GM20431 (cell line): ENCODE measurements at regions not wholly inside any gene's neighbourhood (a gene's known extent, or its start where the extent isn't known, plus 50 kb on each side); places are given as distances from the start of the nearest gene placed in this dataset.
"Not testable (repeated sequence)": the region's sequence is repeated elsewhere in the genome, so short reads cannot be mapped to it uniquely, and the experiment has no call there.

Experiments used
- in situ Hi-C: fragments of 300-500 bp; cut with MseI, MboI; formaldehyde crosslinking; loops from one replicate; pipeline ENCODE4 v1.15.0; 2020; ENCODE audit warnings: low sequenced_read_pairs; ENCODE audit not compliant: unreplicated experiment

- in situ Hi-C loops: no loop called here
Observed at GRCh38 chr7:47066976-47067614, 514.8 kb downstream of the TNS3 start.

GRCh38 chr7:47056731-47057130 is 525.2 kb downstream of the TNS3 start:
- in situ Hi-C loops: no loop called here

GRCh38 chr7:47052541-47053208 is 529.2 kb downstream of the TNS3 start:
- in situ Hi-C loops: not testable (repeated sequence)

- in situ Hi-C loops: no loop called here
Observed at GRCh38 chr7:47049234-47049774, 532.6 kb downstream of the TNS3 start.

GRCh38 chr7:47047384-47047783 is 534.5 kb downstream of the TNS3 start:
- in situ Hi-C loops: no loop called here

- in situ Hi-C loops: no loop called here
Observed at GRCh38 chr7:47046949-47047348, 535.0 kb downstream of the TNS3 start.

DNA sequence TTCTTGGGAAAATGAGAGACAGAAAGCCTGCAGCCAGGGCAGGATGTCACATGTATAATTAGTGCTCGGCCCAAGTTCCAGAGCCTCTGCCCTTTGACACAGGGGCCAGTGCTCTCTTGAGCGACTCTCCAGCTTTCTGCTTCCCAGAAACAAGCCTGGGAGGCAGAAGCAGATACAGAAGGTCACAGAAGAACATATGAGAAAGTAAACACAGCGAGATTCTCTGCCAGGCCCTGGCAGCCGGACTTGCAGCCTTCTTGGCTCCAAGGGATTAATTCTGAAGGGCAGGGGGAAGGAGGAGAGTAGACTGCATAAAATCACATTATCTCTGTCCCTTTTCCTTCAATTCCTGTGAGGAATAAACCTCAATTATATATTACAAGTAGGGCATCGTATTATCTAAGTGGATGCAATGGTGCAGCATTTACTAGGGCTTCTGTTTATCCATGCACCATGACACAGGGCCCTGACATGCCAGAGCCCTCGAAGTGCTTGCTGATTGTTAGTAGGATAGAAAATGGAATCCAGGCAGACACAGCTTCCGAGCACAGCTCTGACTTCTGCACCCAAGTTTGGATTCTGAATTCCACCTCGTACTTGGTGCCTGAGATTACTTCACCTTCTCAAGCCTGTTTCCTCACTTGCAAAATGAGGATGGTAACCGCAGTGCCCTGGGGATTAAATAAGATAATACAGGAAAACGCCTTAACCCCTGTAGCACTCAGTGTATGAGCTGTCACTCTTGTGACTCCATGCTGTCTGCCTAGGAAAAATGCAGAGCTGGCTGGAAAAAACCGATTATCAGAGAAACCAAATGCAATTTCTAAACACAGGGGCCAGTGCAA is 536.5 kb downstream of the TNS3 start:
- in situ Hi-C loops: no loop called here

DNA sequence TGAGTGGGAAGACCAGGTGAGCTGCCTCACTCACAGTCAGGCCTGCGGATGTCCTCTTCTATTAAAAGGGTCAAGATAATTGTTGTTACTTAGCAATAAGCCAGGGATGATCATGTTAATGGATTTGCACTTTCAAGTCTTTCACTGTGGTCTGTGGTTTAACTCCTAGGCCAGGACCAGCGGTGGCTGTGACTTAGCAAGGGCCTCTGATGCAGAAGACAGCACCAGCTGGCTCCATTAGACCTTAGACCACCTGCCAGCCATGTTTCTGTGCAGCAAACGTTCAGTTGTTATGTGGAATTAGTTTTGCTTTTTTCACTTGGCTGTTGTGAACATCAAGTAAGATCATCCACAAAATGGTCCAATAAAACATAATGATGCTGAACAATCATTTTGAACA is 537.3 kb downstream of the TNS3 start:
- in situ Hi-C loops: no loop called here

DNA sequence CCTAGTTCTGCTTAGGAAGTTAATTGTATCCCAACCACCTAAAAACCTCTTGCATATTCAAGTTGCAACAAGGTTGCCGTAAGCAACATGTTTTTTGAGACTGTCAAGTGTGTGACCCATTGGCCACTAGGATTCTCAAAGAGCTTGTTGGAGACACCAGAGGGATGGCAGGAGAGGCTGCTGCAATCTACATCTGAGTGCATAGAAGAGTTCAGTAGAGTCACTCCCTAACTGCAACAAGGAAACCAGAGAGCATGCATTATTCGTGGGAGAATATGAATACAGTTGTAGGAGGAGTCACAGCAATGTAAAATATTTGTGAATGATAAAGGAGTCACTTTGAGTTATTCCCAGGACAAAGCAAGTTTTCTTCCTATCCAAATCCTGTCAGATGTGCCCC is 538.6 kb downstream of the TNS3 start:
- in situ Hi-C loops: no loop called here

- in situ Hi-C loops: no loop called here
Observed at GRCh38 chr7:47042669-47043068, 539.2 kb downstream of the TNS3 start.

GRCh38 chr7:47040795-47041347 is 541.0 kb downstream of the TNS3 start:
- in situ Hi-C loops: no loop called here

DNA sequence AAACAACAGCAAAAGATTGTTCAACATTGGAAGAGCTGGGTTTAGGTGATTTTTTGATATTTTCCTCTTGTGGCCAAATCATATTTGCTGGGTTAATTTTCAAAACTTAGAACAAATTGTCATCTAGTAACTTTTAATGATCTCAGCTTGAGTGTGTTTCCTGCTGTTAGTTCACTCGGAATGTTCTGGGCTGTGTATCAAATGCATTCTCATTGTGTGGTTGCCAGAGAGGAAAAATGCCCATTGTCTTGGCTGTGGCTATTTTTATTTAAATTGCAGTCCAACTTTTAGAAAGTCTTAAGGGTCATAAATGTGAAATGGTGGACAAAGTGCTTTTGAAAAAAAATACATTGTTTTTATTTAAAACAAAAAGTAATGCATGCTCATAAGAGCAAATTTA is 542.0 kb downstream of the TNS3 start:
- in situ Hi-C loops: no loop called here

GRCh38 chr7:47039089-47039648 is 542.7 kb downstream of the TNS3 start:
- in situ Hi-C loops: no loop called here

GRCh38 chr7:47038621-47039020 is 543.3 kb downstream of the TNS3 start:
- in situ Hi-C loops: no loop called here

- in situ Hi-C loops: no loop called here
Observed at GRCh38 chr7:47037607-47038006, 544.3 kb downstream of the TNS3 start.

- in situ Hi-C loops: no loop called here
Observed at GRCh38 chr7:47036909-47037308, 545.0 kb downstream of the TNS3 start.

- in situ Hi-C loops: no loop called here
Observed at GRCh38 chr7:47035522-47035921, 546.4 kb downstream of the TNS3 start.

DNA sequence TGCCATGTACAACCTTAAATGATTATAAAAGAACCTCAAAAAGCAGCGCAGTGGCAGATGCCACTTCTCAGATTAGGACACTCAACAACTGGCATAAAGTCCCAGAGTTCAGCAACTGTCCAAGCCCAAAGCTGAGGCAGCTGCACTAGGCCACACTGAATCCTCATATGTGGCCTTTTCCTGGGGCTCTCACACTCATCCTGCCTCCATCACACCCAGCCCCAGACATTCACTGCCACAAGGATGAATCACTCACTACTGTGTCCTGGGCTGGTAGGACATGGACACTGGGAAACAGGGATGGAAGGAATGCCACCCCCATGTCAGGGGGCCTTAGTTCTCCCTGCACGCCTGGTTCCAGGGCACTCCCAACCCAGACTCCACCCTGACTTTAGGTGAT is 547.7 kb downstream of the TNS3 start:
- in situ Hi-C loops: no loop called here

GRCh38 chr7:47032536-47032908 is 549.4 kb downstream of the TNS3 start:
- in situ Hi-C loops: no loop called here

DNA sequence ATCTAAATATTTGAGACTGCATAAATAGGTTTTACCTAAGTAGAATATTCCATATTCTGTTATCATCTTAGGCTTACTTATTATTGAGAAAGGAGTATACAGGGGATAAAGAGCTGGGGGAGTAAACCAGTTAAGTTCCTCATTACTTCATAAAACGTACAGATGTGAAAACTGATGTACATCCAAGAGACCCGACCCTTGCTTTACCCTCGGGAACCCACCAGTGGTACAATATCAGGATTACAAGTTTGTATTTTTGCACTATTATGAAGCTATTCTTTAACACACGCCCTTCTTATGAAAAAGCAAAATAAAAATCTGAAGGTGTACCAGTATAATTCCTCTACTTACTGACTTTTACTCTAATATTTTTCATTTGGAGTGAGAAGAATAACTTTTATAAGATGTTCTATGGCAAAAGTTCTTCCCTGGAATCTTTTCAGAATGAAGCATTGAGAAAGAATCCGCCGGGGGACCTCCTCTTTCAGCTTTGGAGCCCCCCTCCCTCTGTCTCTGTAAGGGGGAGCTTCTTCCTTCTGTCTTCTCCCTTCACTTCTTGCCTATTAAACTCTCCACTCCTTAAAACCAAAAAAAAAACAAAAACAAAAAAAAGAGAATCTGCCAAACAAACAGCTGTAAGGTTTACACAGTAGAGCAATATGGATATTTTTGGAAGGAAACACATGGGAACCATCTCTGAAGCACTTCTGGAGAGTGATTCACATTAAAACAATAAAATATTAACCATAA is 550.0 kb downstream of the TNS3 start:
- in situ Hi-C loops: no loop called here
